ENCODE measurements at regions not wholly inside any gene's neighbourhood (a gene's known extent, or its start where the extent isn't known, plus 50 kb on each side); places are given as distances from the start of the nearest gene placed in this dataset.
A peak's percentile ranks its signal among the peaks of the same experiment; 100 is the strongest.

DNA sequence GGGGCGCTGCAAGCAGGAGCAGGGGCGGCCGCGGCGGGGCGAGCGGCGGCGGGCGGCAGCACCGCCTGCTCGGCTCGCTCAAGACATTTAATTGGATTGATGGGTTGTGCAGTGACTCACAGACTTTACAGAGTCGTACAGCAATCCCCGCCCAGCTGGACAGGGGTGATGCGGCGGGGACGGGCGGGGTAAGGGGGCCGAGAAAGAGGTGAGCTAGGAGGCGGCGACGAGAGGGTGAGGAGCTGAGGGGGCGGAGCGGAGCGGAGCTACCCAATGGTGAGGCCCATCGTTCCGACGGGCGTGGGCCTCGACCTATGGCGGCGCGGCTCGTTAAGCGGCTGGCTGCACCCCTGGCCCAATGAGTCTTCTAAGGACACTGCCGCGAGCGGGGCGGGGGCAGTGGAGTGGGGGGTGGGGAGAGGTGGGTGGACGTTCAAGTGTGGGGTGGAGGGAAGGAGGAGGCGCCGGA, 97.1 kb upstream of the SERTAD2 start:
- Histone ChIP-seq H4K5ac (ENCODE audit: low read length) (no peak overlapping the region), H3K27me3 (ENCODE audit: insufficient read depth, low read length, poor library complexity) (no peaks in the 10 kb centered on the region), H4K8ac (ENCODE audit: low read depth, low read length) (no peak overlapping the region), H3K4me2 (ENCODE audit: low read length) (peak overlapping the region; percentile 32), H2BK120ac (ENCODE audit: low read depth, low read length) (no peak overlapping the region), H3K36me3 (ENCODE audit: control insufficient read depth, insufficient read depth, low read length) (no peaks in the 10 kb centered on the region), H3K18ac (ENCODE audit: low read length) (peak overlapping the region; percentile 33), H3K79me1 (ENCODE audit: low read length) (no peaks in the 10 kb centered on the region), H3K4me3 (ENCODE audit: low read length) (peak overlapping the region; percentile 88), H2BK15ac (replicated peaks; ENCODE audit: low read depth) (no peak overlapping the region), H3K4me1 (ENCODE audit: control insufficient read depth, low read depth, low read length) (no peaks in the 10 kb centered on the region), H2BK5ac (ENCODE audit: low read length) (peak overlapping the region; percentile 70), H3K4ac (ENCODE audit: low read depth, low read length) (no peak overlapping the region), H3K9ac (ENCODE audit: low read length) (peak overlapping the region; percentile 93), H2AK5ac (ENCODE audit: low read length) (no peak overlapping the region), H3K79me2 (ENCODE audit: control insufficient read depth, insufficient read depth, low read length) (no peaks in the 10 kb centered on the region), H3K23ac (ENCODE audit: low read length) (no peak overlapping the region), H3K27ac (ENCODE audit: low read depth, low read length) (peak overlapping the region; percentile 95), H3K56ac (ENCODE audit: low read length) (peak overlapping the region; percentile 97)
- DNase-seq, result peak; percentile 100
- WGBS (ENCODE audit: extremely low coverage, insufficient coverage, low lambda C conversion rate), result no CpG with 5 or more reads among the region's 43 CpGs

DNA sequence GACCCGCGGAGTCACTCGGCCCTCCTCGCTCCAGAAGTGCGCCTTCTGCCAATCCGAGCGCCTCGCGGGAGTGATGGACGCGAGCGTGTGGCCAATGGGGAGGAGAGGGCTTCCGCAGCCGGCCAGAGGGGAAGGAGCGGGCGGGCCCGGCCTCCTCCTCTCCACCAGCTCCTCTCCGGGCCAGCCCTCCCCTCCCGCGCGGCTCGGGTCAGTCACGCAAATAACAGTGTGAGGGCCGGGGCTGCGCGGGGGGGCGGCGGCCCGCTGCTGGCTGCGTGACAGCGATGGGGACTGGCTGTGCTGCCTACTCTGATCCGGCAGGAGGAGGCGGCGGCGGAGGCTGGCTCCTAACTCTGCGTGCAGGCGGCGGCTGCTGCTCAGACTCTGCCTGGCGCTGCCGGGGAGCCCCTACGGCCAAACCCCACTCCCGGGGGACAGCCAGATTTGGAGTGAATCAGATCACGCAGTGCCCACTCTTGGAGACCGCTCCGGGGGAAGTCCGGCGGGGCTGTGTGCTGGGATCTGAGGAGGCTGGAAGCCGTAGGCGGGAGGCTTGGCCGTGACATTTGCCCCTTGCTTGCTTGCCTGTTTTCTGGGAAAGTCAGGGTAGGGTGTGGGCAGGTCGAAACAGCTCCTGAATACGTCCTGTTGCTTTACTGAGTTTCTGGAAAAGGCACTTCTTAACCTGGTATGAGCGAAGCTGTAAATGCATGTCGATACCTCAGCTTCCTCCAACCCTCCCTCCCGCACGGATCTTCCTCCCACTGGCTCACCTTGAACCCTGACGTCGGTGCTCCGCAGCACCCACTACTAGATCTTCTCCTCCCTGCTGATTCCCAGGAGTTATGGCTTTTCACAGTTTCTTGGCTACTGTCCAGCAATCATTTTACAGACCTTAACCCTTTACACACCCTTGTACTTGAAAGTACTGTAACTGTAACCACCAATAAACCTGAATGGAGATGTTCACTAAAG, 97.9 kb upstream of the SERTAD2 start:
- peak overlapping the region; percentile 63 for H3K4me3 ChIP-seq (ENCODE audit: low read length)
- no peaks in the 10 kb centered on the region for H3K27me3 ChIP-seq (ENCODE audit: insufficient read depth, low read length, poor library complexity)
- H3K23ac ChIP-seq (ENCODE audit: low read length), result peak overlapping the region; percentile 97
- H3K36me3 ChIP-seq (ENCODE audit: control insufficient read depth, insufficient read depth, low read length), result no peaks in the 10 kb centered on the region
- no peak overlapping the region for H2BK120ac ChIP-seq (ENCODE audit: low read depth, low read length)
- DNase-seq, result peak; percentile 46
- peak overlapping the region; percentile 96 for H3K56ac ChIP-seq (ENCODE audit: low read length)
- peak overlapping the region; percentile 98 for H3K4me2 ChIP-seq (ENCODE audit: low read length)
- H4K8ac ChIP-seq (ENCODE audit: low read depth, low read length), result no peak overlapping the region
- no peaks in the 10 kb centered on the region for H3K4me1 ChIP-seq (ENCODE audit: control insufficient read depth, low read depth, low read length)
- no peak overlapping the region for H3K18ac ChIP-seq (ENCODE audit: low read length)
- H3K27ac ChIP-seq (ENCODE audit: low read depth, low read length), result no peak overlapping the region
- H3K9ac ChIP-seq (ENCODE audit: low read length), result peak overlapping the region; percentile 90
- WGBS (ENCODE audit: extremely low coverage, insufficient coverage, low lambda C conversion rate), result no CpG with 5 or more reads among the region's 59 CpGs
- no peak overlapping the region for H3K4ac ChIP-seq (ENCODE audit: low read depth, low read length)
- H4K5ac ChIP-seq (ENCODE audit: low read length), result no peak overlapping the region
- no peak overlapping the region for H2BK15ac ChIP-seq (replicated peaks; ENCODE audit: low read depth)
- no peaks in the 10 kb centered on the region for H3K79me1 ChIP-seq (ENCODE audit: low read length)
- no peaks in the 10 kb centered on the region for H3K79me2 ChIP-seq (ENCODE audit: control insufficient read depth, insufficient read depth, low read length)
- H2BK5ac ChIP-seq (ENCODE audit: low read length), result no peak overlapping the region
- H2AK5ac ChIP-seq (ENCODE audit: low read length), result no peak overlapping the region

DNA sequence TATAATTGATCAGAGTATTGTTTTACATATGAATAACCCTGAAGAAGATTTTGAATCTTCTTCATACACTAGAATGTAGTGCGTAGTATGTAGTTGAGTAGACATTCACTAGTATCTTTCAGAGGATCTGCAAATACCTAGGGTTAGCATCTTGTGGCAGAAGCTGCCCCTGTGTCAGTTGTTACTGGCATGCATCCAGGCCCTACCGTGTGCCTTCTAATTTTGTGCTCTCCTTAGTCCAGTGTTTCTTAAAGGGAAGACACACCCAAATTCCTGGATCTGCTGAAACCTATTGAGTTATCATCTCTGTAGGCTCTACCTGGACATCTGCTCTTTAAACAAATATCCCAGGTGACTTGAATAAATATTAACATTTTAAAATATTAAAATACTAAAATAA, 99.7 kb upstream of the SERTAD2 start:
- H2BK5ac ChIP-seq (ENCODE audit: low read length), result no peak overlapping the region
- H3K4me3 ChIP-seq (ENCODE audit: low read length), result no peak overlapping the region
- DNase-seq, result no peak
- H3K18ac ChIP-seq (ENCODE audit: low read length), result no peak overlapping the region
- H3K79me1 ChIP-seq (ENCODE audit: low read length), result no peaks in the 10 kb centered on the region
- no peak overlapping the region for H3K4me2 ChIP-seq (ENCODE audit: low read length)
- H3K79me2 ChIP-seq (ENCODE audit: control insufficient read depth, insufficient read depth, low read length), result no peaks in the 10 kb centered on the region
- H3K4me1 ChIP-seq (ENCODE audit: control insufficient read depth, low read depth, low read length), result no peaks in the 10 kb centered on the region
- no peak overlapping the region for H4K8ac ChIP-seq (ENCODE audit: low read depth, low read length)
- no peak overlapping the region for H3K56ac ChIP-seq (ENCODE audit: low read length)
- H3K27me3 ChIP-seq (ENCODE audit: insufficient read depth, low read length, poor library complexity), result no peaks in the 10 kb centered on the region
- H3K27ac ChIP-seq (ENCODE audit: low read depth, low read length), result no peak overlapping the region
- H2BK15ac ChIP-seq (replicated peaks; ENCODE audit: low read depth), result no peak overlapping the region
- H3K36me3 ChIP-seq (ENCODE audit: control insufficient read depth, insufficient read depth, low read length), result no peaks in the 10 kb centered on the region
- no peak overlapping the region for H3K4ac ChIP-seq (ENCODE audit: low read depth, low read length)
- no peak overlapping the region for H4K5ac ChIP-seq (ENCODE audit: low read length)
- no peak overlapping the region for H3K23ac ChIP-seq (ENCODE audit: low read length)
- H2BK120ac ChIP-seq (ENCODE audit: low read depth, low read length), result no peak overlapping the region
- WGBS (ENCODE audit: extremely low coverage, insufficient coverage, low lambda C conversion rate), result no CpG with 5 or more reads among the region's 2 CpGs
- H3K9ac ChIP-seq (ENCODE audit: low read length), result no peak overlapping the region
- H2AK5ac ChIP-seq (ENCODE audit: low read length), result no peak overlapping the region

DNA sequence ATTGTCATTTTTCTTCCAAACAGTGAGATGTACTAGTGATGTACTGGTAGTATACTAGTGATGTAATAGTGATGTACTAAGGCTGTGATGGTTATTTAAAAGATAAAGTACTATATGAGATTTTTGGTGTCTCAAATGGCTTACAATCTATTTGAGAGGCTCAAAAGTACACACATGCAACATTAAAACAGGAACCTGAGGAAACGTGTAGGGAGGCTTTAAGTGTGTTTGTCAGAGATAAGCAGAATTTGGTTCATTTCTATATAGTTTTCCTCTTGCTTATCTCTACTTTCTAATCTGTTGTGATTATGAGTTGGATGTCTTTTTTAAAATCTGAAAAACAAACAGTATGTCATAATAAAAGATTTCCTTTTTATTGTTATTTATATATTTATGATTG, 100.9 kb upstream of the SERTAD2 start:
- Histone ChIP-seq H3K56ac (ENCODE audit: low read length) (no peak overlapping the region), H3K27ac (ENCODE audit: low read depth, low read length) (no peak overlapping the region), H3K4me1 (ENCODE audit: control insufficient read depth, low read depth, low read length) (no peaks in the 10 kb centered on the region), H3K4me2 (ENCODE audit: low read length) (no peak overlapping the region), H4K8ac (ENCODE audit: low read depth, low read length) (no peak overlapping the region), H3K36me3 (ENCODE audit: control insufficient read depth, insufficient read depth, low read length) (no peaks in the 10 kb centered on the region), H3K4me3 (ENCODE audit: low read length) (no peak overlapping the region), H3K23ac (ENCODE audit: low read length) (no peak overlapping the region), H2BK120ac (ENCODE audit: low read depth, low read length) (no peak overlapping the region), H3K18ac (ENCODE audit: low read length) (no peak overlapping the region), H2BK15ac (replicated peaks; ENCODE audit: low read depth) (no peak overlapping the region), H3K4ac (ENCODE audit: low read depth, low read length) (no peak overlapping the region), H3K27me3 (ENCODE audit: insufficient read depth, low read length, poor library complexity) (no peaks in the 10 kb centered on the region), H2BK5ac (ENCODE audit: low read length) (no peak overlapping the region), H2AK5ac (ENCODE audit: low read length) (no peak overlapping the region), H3K9ac (ENCODE audit: low read length) (no peak overlapping the region), H3K79me1 (ENCODE audit: low read length) (no peaks in the 10 kb centered on the region), H4K5ac (ENCODE audit: low read length) (no peak overlapping the region), H3K79me2 (ENCODE audit: control insufficient read depth, insufficient read depth, low read length) (no peaks in the 10 kb centered on the region)
- DNase-seq, result no peak
- WGBS (ENCODE audit: extremely low coverage, insufficient coverage, low lambda C conversion rate), result no CpG with 5 or more reads among the region's 1 CpG

DNA sequence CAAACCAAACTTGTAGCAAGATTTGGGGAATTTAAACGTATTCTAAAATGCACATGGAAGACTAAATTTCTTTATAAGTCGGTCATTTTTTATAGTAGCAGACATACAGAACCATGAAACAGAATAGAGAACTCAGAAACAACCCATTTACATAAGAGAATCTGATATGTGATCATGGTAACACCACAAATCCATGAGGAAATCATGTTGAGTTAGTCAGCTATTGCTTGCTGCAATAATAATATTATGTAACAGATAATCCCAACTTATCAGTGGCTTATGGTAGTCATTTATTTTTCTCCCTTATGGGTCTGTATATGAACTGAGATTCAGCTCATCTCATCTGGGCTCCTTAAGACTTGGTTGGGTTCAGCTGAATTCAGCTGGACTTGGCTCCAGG, 103.4 kb upstream of the SERTAD2 start:
- H3K4me3 ChIP-seq (ENCODE audit: low read length), result no peak overlapping the region
- H3K4me1 ChIP-seq (ENCODE audit: control insufficient read depth, low read depth, low read length), result no peaks in the 10 kb centered on the region
- H2AK5ac ChIP-seq (ENCODE audit: low read length), result no peak overlapping the region
- H3K18ac ChIP-seq (ENCODE audit: low read length), result no peak overlapping the region
- H3K56ac ChIP-seq (ENCODE audit: low read length), result no peak overlapping the region
- no peak overlapping the region for H3K4ac ChIP-seq (ENCODE audit: low read depth, low read length)
- H3K79me2 ChIP-seq (ENCODE audit: control insufficient read depth, insufficient read depth, low read length), result no peaks in the 10 kb centered on the region
- H3K27ac ChIP-seq (ENCODE audit: low read depth, low read length), result no peak overlapping the region
- no peak overlapping the region for H3K4me2 ChIP-seq (ENCODE audit: low read length)
- H3K79me1 ChIP-seq (ENCODE audit: low read length), result no peaks in the 10 kb centered on the region
- H2BK120ac ChIP-seq (ENCODE audit: low read depth, low read length), result no peak overlapping the region
- no peak for DNase-seq
- H4K8ac ChIP-seq (ENCODE audit: low read depth, low read length), result no peak overlapping the region
- H3K9ac ChIP-seq (ENCODE audit: low read length), result no peak overlapping the region
- H3K36me3 ChIP-seq (ENCODE audit: control insufficient read depth, insufficient read depth, low read length), result no peaks in the 10 kb centered on the region
- WGBS (ENCODE audit: extremely low coverage, insufficient coverage, low lambda C conversion rate), result no CpG with 5 or more reads among the region's 2 CpGs
- no peak overlapping the region for H2BK5ac ChIP-seq (ENCODE audit: low read length)
- no peak overlapping the region for H3K23ac ChIP-seq (ENCODE audit: low read length)
- H4K5ac ChIP-seq (ENCODE audit: low read length), result no peak overlapping the region
- no peak overlapping the region for H2BK15ac ChIP-seq (replicated peaks; ENCODE audit: low read depth)
- no peaks in the 10 kb centered on the region for H3K27me3 ChIP-seq (ENCODE audit: insufficient read depth, low read length, poor library complexity)

Measured in mesendoderm (in vitro differentiated cells).